ENCODE measurements at regions not wholly inside any gene's neighbourhood (a gene's known extent, or its start where the extent isn't known, plus 50 kb on each side); places are given as distances from the start of the nearest gene placed in this dataset.

DNA sequence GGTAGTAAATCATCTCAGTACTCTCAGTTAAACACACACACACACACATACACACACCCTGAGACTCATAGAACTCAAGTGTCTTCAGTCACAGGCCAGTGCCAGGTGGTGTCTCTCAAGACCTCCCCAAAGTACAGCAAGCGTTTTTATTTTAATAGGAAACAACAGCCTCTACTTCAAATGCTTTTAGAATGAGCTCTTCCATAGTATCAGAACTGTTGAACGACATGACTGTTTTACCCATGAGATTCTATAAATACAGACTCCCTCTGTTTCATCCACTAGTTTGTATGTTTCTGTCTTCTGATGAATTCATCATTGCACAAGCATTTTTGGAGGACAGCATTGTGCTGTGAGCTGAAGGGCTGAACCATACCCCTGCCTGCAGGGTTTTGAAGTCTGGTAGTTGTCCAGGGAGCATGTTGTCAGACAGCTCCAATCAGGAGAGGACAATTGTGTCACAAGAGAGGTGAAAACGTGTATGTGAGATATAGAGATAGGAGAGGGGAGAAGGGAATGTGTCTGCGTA, 201.0 kb upstream of the BCL6 start:
- Histone ChIP-seq H3K27ac (ENCODE audit: low read length in 2 of 2) (no peak overlapping the region), H3K4me3 (ENCODE audit: control extremely low read depth in 1 of 5, extremely low read depth in 1 of 5, insufficient read depth in 1 of 5, low read depth in 2 of 5, low read length in 4 of 5) (no peak overlapping the region), H2AFZ (ENCODE audit: insufficient read depth, low read depth, low read length, poor library complexity, severe bottlenecking) (no peak overlapping the region), H3K9me3 (ENCODE audit: control extremely low read depth in 1 of 3, control insufficient read depth in 2 of 3, insufficient read depth in 1 of 3, low read length in 2 of 3) (no peaks in the 10 kb centered on the region), H3K4me2 (replicated peaks; ENCODE audit: low read depth, low read length, poor library complexity, severe bottlenecking) (no peak overlapping the region), H3K9ac (ENCODE audit: low read length) (no peak overlapping the region), H3K4me1 (ENCODE audit: control insufficient read depth in 2 of 2, insufficient read depth in 2 of 2, low read length in 2 of 2) (peaks cover 46 to 63% of the 10 kb centered on the region in 2 donors), H3K79me2 (ENCODE audit: control insufficient read depth, insufficient read depth, low read length) (no peaks in the 10 kb centered on the region), H4K20me1 (ENCODE audit: control insufficient read depth, insufficient read depth, low read length, poor library complexity, severe bottlenecking) (no peaks in the 10 kb centered on the region), H3K36me3 (replicated peaks in 1 of 2; ENCODE audit: control extremely low read depth in 1 of 2, control insufficient read depth in 1 of 2, extremely low read depth in 1 of 2, insufficient read depth in 2 of 2, low read length in 1 of 2) (no peaks in the 10 kb centered on the region), H3K27me3 (replicated peaks in 1 of 4; ENCODE audit: control extremely low read depth in 1 of 4, control insufficient read depth in 3 of 4, insufficient read depth in 4 of 4, low read length in 3 of 4) (peaks cover 0 to 2% (median 0%) of the 10 kb centered on the region in 4 experiments)
- Mint-ChIP-seq H3K9me3 (ENCODE audit: insufficient read depth) (no peaks in the 10 kb centered on the region), H3K4me1 (peaks cover 22% of the 10 kb centered on the region), H3K27ac (peak overlapping the region; percentile 33), H3K4me3 (no peak overlapping the region), H3K27me3 (peaks cover 27% of the 10 kb centered on the region)
- no peak for DNase-seq
- 77% methylated on average over 2 of the region's 4 CpGs for WGBS (ENCODE audit: insufficient coverage)
- ChIA-PET CTCF (interaction anchor here (0.6 to 1.5 kb wide), 4 partner anchors 101 to 201 kb away, joined by 3 to 4 read pairs (median 3); partner anchors contain the start of gene BCL6), POLR2A (no interaction called here)
- intact Hi-C loops (cut with micrococcal nuclease) = no loop called here
- no peak for TF ChIP-seq EZH2 (IDR thresholded peaks at IDR 0.05; ENCODE audit: borderline replicate concordance, insufficient read depth, low read depth, low read length, poor library complexity, severe bottlenecking)
- TF ChIP-seq, protein P1, sequence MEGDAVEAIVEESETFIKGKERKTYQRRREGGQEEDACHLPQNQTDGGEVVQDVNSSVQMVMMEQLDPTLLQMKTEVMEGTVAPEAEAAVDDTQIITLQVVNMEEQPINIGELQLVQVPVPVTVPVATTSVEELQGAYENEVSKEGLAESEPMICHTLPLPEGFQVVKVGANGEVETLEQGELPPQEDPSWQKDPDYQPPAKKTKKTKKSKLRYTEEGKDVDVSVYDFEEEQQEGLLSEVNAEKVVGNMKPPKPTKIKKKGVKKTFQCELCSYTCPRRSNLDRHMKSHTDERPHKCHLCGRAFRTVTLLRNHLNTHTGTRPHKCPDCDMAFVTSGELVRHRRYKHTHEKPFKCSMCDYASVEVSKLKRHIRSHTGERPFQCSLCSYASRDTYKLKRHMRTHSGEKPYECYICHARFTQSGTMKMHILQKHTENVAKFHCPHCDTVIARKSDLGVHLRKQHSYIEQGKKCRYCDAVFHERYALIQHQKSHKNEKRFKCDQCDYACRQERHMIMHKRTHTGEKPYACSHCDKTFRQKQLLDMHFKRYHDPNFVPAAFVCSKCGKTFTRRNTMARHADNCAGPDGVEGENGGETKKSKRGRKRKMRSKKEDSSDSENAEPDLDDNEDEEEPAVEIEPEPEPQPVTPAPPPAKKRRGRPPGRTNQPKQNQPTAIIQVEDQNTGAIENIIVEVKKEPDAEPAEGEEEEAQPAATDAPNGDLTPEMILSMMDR (IDR thresholded peaks at IDR 0.05) = no peak
- ATAC-seq (ENCODE audit: low read depth) = no peak

DNA sequence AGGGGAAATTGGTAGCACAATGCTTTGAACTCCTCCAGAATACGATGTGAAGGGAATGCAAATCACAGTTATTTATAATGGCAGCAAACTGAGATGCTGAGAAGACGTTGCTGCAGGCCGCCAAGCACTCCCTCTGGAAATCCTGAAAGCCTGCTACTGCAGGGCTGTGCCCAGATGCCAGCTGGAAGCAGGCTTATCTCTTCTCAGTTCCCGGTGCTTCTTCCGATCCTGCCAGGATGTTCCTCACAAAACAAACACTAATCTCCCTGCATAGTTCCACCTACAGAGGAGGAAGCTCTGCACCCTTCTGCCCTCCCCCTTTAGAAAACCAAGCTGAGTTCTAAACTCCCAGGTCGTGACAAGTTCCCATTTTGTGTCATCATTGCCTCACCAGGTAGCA, 201.7 kb upstream of the BCL6 start:
- intact Hi-C loops (cut with micrococcal nuclease) = no loop called here
- H3K27ac ChIP-seq (ENCODE audit: low read length in 2 of 2) = no peak overlapping the region
- CTCF ChIA-PET = interaction anchor here (1.1 kb wide), 1 partner anchor 102 kb away, joined by 3 read pairs; no protein-coding TSS in a partner anchor

More for the DNA sequence above, 201.7 kb upstream of the BCL6 start:
- Histone ChIP-seq H2AFZ (ENCODE audit: insufficient read depth, low read depth, low read length, poor library complexity, severe bottlenecking) (no peak overlapping the region), H3K4me2 (replicated peaks; ENCODE audit: low read depth, low read length, poor library complexity, severe bottlenecking) (no peak overlapping the region), H3K79me2 (ENCODE audit: control insufficient read depth, insufficient read depth, low read length) (no peaks in the 10 kb centered on the region), H3K4me1 (ENCODE audit: control insufficient read depth in 2 of 2, insufficient read depth in 2 of 2, low read length in 2 of 2) (peaks cover 52 to 70% of the 10 kb centered on the region in 2 donors), H3K4me3 (ENCODE audit: control extremely low read depth in 1 of 5, extremely low read depth in 1 of 5, insufficient read depth in 1 of 5, low read depth in 2 of 5, low read length in 4 of 5) (no peak overlapping the region), H3K27me3 (replicated peaks in 1 of 4; ENCODE audit: control extremely low read depth in 1 of 4, control insufficient read depth in 3 of 4, insufficient read depth in 4 of 4, low read length in 3 of 4) (no peaks in the 10 kb centered on the region), H3K9me3 (ENCODE audit: control extremely low read depth in 1 of 3, control insufficient read depth in 2 of 3, insufficient read depth in 1 of 3, low read length in 2 of 3) (no peaks in the 10 kb centered on the region), H3K36me3 (replicated peaks in 1 of 2; ENCODE audit: control extremely low read depth in 1 of 2, control insufficient read depth in 1 of 2, extremely low read depth in 1 of 2, insufficient read depth in 2 of 2, low read length in 1 of 2) (no peaks in the 10 kb centered on the region), H4K20me1 (ENCODE audit: control insufficient read depth, insufficient read depth, low read length, poor library complexity, severe bottlenecking) (no peaks in the 10 kb centered on the region), H3K9ac (ENCODE audit: low read length) (no peak overlapping the region)
- ATAC-seq (ENCODE audit: low read depth) = no peak
- H3K4me3 Mint-ChIP-seq = no peak overlapping the region
- TF ChIP-seq EZH2 (IDR thresholded peaks at IDR 0.05; ENCODE audit: borderline replicate concordance, insufficient read depth, low read depth, low read length, poor library complexity, severe bottlenecking) = no peak
- TF ChIP-seq, protein P1 (IDR thresholded peaks at IDR 0.05) = no peak
- no peak for DNase-seq
- no peaks in the 10 kb centered on the region for H3K9me3 Mint-ChIP-seq (ENCODE audit: insufficient read depth)
- 57% methylated on average over 6 of the region's 6 CpGs for WGBS (ENCODE audit: insufficient coverage)
- peaks cover 29% of the 10 kb centered on the region for H3K4me1 Mint-ChIP-seq
- POLR2A ChIA-PET = no interaction called here
- peaks cover 27% of the 10 kb centered on the region for H3K27me3 Mint-ChIP-seq
- H3K27ac Mint-ChIP-seq = no peak overlapping the region

Data from B cell (primary cell).